WTC11 (cell line): ENCODE measurements at regions not wholly inside any gene's neighbourhood (a gene's known extent, or its start where the extent isn't known, plus 50 kb on each side); places are given as distances from the start of the nearest gene placed in this dataset.
"Not testable (repeated sequence)": the region's sequence is repeated elsewhere in the genome, so short reads cannot be mapped to it uniquely, and the experiment has no call there.

Experiments used
- ATAC-seq: fragments of 200-7000 bp; cut with Tn5 transposase; 2 replicates; pipeline ENCODE4 v1.10.0; 2021; ENCODE audit warnings: mild to moderate bottlenecking, moderate library complexity
- CTCF ChIA-PET: fragments of 300-600 bp; sonication (Branson Sonifier 250); formaldehyde crosslinking; loops from one replicate; lab custom pipeline; 2021; ENCODE audit warnings: antibody characterized with exemption; lab: Charles Lee
- POLR2A ChIA-PET: fragments of 350-600 bp; sonication (Branson Sonifier 250); formaldehyde crosslinking; loops from one replicate; lab custom pipeline; 2021; ENCODE audit warnings: antibody characterized with exemption; lab: Charles Lee
- DNase-seq: peaks from one replicate; pipeline ENCODE4 v3.0.0; 2021; ENCODE audit warnings: low spot score
- H3K27ac Mint-ChIP-seq: 2 replicates; pipeline ENCODE4 v1.8.0; 2021; ENCODE audit warnings: mixed read lengths
- H3K27me3 Mint-ChIP-seq: 2 replicates; pipeline ENCODE4 v1.8.0; 2021; ENCODE audit warnings: low read depth, mild to moderate bottlenecking, moderate library complexity, mixed read lengths
- H3K36me3 Mint-ChIP-seq: 2 replicates; pipeline ENCODE4 v1.8.0; 2021; ENCODE audit warnings: mixed read lengths
- H3K4me1 Mint-ChIP-seq: 2 replicates; pipeline ENCODE4 v1.8.0; 2022; ENCODE audit warnings: mixed read lengths
- H3K4me3 Mint-ChIP-seq: 2 replicates; pipeline ENCODE4 v1.8.0; 2021; ENCODE audit warnings: mild to moderate bottlenecking, moderate library complexity, mixed read lengths
- H3K9me3 Mint-ChIP-seq: 2 replicates; pipeline ENCODE4 v1.8.0; 2021; ENCODE audit warnings: mixed read lengths
- TF ChIP-seq, protein P1 (sequence below): fragments of 200-600 bp; IDR thresholded peaks from 2 replicates; pipeline ENCODE4 v1.8.0; 2022; ENCODE audit warnings: antibody characterized with exemption

DNA sequence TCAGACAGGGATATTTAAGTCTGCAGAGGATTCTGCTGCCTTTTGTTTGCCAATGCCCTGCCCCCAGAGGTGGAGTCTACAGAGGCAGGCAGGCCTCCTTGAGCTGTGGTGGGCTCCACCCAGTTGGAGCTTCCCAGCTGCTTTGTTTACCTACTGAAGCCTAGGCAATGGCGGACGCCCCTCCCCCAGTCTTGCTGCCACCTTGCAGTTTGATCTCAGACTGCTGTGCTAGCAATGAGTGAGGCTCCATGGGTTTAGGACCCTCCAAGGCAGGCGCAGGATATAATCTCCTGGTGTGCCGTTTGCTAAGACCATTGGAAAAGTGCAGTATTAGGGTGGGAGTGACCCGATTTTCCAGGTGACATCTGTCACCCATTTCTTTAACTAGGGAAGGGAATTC lies 132.7 kb downstream of the UNC93B1 start:
- POLR2A ChIA-PET, H3K4me3 Mint-ChIP-seq, ATAC-seq, CTCF ChIA-PET, H3K27ac Mint-ChIP-seq, DNase-seq: not testable (repeated sequence)
- H3K27me3 Mint-ChIP-seq, result peaks cover 32% of the 10 kb centered on the region
- peaks cover 38% of the 10 kb centered on the region for H3K4me1 Mint-ChIP-seq
- peaks cover 26% of the 10 kb centered on the region for H3K9me3 Mint-ChIP-seq
- H3K36me3 Mint-ChIP-seq, result peaks cover 40% of the 10 kb centered on the region

DNA sequence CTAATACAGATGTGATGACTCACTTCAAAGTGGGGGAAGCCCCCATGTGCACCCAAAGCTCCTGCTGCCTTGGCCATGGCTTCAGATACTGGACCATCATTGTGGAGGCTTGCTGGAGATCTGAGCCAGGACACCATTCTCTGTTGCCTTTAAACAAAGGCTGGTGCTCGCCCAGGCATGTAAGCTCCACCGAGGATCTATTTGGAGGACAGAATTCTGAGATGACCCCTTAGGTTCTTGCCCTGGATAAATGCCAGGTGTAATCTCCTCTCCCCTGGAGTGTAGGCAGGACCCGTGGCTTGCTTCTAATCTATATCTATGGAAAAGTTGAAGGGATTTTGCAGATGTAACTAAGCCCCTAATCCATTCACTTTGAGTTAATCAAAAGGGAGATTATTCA lies 141.0 kb downstream of the UNC93B1 start:
- POLR2A ChIA-PET, result not testable (repeated sequence)

DNA sequence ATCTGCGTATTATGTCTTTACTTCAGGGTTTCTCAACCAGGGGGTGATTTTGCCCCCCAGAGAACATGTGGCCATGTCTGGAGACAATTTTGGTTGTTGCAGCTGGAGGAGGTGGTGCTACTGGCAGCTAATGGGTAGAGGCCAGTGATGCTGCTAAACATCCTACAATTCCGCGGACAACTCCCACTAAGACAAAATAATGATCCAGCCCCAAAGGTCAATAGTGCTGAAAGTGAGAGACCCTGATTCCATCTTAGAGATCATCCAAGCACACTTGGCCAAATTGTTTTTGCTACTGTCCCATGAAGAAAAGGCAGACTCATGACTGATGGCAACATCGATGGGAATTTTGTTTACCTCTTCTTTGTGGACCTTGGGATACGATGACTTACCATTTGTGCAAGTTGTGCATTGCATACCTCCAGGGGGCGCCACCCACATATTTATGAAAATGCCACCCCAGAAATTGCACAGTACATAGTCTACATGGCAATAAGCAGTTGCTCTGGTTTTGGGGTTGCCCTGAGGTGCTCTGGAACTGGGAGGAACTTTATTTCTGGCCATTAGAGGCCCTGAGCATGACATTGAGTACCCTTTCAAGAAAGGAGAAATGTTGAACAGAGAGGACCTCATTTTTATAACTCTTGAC lies 144.3 kb downstream of the UNC93B1 start:
- H3K4me3 Mint-ChIP-seq, H3K4me1 Mint-ChIP-seq, H3K27me3 Mint-ChIP-seq, POLR2A ChIA-PET, ATAC-seq: not testable (repeated sequence)
- TF ChIP-seq, protein P1, sequence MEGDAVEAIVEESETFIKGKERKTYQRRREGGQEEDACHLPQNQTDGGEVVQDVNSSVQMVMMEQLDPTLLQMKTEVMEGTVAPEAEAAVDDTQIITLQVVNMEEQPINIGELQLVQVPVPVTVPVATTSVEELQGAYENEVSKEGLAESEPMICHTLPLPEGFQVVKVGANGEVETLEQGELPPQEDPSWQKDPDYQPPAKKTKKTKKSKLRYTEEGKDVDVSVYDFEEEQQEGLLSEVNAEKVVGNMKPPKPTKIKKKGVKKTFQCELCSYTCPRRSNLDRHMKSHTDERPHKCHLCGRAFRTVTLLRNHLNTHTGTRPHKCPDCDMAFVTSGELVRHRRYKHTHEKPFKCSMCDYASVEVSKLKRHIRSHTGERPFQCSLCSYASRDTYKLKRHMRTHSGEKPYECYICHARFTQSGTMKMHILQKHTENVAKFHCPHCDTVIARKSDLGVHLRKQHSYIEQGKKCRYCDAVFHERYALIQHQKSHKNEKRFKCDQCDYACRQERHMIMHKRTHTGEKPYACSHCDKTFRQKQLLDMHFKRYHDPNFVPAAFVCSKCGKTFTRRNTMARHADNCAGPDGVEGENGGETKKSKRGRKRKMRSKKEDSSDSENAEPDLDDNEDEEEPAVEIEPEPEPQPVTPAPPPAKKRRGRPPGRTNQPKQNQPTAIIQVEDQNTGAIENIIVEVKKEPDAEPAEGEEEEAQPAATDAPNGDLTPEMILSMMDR, result peak; percentile 56; the same call in 1 of the 2 replicates
- DNase-seq, result peak; percentile 46
- Mint-ChIP-seq H3K27ac (peak overlapping the region; percentile 55; the same call in 1 of the 2 replicates), H3K36me3 (peaks cover 28% of the 10 kb centered on the region), H3K9me3 (peaks cover 29% of the 10 kb centered on the region)
- CTCF ChIA-PET, result interaction anchor here (1.0 kb wide), 1 partner anchor 96 kb away, joined by 4 read pairs; no protein-coding TSS in a partner anchor

More for the DNA sequence above, 141.0 kb downstream of the UNC93B1 start:
- CTCF ChIA-PET, result interaction anchor here (1.4 kb wide), 1 partner anchor 93 kb away, joined by 4 read pairs; no protein-coding TSS in a partner anchor
- H3K27ac Mint-ChIP-seq, H3K4me3 Mint-ChIP-seq, H3K9me3 Mint-ChIP-seq, DNase-seq, H3K36me3 Mint-ChIP-seq, H3K27me3 Mint-ChIP-seq, ATAC-seq: not testable (repeated sequence)
- H3K4me1 Mint-ChIP-seq, result peaks cover 16% of the 10 kb centered on the region

DNA sequence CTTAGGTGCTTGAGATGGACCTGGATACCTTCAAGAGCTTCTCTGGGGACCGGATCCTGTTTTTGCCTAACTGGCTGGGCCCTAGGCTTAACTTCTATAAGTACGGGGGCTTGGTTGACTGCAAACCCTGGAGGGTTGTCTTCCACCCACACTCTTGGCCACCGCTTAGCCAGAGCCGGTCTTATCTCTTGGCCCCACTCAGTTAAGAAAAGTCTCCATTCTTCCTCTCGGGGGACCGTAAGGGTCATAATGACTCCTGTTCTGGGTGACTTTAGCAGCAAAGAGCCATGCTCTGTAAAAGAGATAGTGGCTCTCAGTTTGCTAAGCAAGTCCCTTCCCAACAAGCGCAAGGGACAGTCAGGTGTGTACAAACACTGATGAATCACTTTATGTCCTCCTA lies 153.2 kb downstream of the UNC93B1 start:
- ATAC-seq, CTCF ChIA-PET, POLR2A ChIA-PET, DNase-seq, H3K4me3 Mint-ChIP-seq, H3K27me3 Mint-ChIP-seq, H3K27ac Mint-ChIP-seq: not testable (repeated sequence)
- Mint-ChIP-seq H3K4me1 (peaks cover 19% of the 10 kb centered on the region), H3K9me3 (peaks cover 23% of the 10 kb centered on the region), H3K36me3 (peaks cover 19% of the 10 kb centered on the region)

DNA sequence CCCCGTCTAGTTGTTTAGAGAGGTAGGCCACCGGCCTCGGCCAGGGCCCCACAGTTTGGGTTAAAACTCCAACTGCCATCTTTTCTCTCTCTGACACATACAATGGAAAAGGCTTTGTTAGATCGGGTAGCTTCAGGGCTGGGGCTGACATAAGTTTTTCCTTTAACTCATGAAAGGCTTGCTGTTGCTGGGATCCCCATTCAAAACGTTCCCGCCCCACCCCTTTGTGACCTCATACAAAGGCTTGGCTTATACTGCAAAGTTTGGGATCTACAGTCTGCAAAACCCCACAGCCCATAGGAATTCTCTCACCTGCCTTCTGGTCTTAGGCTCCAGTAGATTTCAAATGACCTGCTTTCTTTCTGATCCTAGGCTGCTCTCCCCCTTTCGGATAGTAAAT lies 154.1 kb downstream of the UNC93B1 start:
- DNase-seq, CTCF ChIA-PET, H3K27me3 Mint-ChIP-seq, H3K4me3 Mint-ChIP-seq, H3K36me3 Mint-ChIP-seq, ATAC-seq, POLR2A ChIA-PET, H3K27ac Mint-ChIP-seq: not testable (repeated sequence)
- Mint-ChIP-seq H3K4me1 (peaks cover 23% of the 10 kb centered on the region), H3K9me3 (peaks cover 13% of the 10 kb centered on the region)

DNA sequence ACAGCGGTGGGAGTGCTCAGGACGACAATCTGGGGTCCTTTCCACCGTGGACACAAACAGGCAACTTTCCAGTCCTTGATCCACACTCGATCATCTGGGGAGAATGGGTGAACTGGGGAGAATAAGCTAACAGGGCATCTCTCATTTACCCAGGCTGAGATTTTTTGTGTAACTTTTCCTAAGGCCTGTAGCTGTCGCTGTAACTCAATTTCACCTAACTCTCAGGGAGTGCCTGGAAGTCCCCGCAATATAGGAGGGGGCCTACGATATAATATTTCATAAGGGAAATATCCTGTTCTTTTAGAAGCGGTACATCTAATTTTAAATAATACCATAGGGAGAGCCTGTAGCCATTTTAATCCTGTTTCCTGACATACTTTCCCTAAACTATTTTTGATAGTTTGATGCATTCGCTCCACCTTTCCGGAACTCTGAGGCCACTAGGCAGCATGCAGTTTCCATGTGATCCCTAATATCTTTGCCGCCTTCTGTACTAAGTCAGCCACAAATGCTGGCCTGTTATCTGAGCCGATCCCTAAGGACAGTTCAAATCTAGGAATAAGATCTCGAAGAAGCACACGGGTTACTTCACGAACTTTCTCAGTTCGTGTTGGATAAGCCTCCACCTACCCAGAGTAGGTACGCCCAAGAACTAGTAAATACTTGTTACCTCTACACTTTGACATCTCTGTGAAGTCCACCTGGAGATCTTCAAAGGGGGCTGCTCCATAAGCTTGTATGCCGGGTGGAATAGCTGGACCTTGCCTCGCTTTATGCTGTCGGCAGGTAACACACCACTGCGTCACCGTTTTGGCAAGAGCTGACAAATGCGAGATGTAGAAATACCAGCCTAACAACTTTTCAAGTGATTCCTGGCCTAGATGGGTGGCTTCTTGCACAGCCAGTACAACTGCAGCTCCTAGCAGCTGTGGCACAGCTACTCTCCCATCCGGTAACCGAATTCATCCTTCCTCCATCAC lies 155.7 kb downstream of the UNC93B1 start:
- TF ChIP-seq, protein P1, result 0 out of 2 replicates have a peak, but pooled peaks have one; percentile 16
- TF ChIP-seq, all 79 proteins: peak for 1; not testable (repeated sequence) for 78
- DNase-seq, H3K27me3 Mint-ChIP-seq, H3K36me3 Mint-ChIP-seq, H3K9me3 Mint-ChIP-seq, H3K27ac Mint-ChIP-seq, H3K4me3 Mint-ChIP-seq, POLR2A ChIA-PET, ATAC-seq: not testable (repeated sequence)
- peaks cover 35% of the 10 kb centered on the region for H3K4me1 Mint-ChIP-seq
- CTCF ChIA-PET, result interaction anchor here (0.8 to 2.6 kb wide), 7 partner anchors 23 to 148 kb away, joined by 3 to 12 read pairs (median 3); no protein-coding TSS in a partner anchor

DNA sequence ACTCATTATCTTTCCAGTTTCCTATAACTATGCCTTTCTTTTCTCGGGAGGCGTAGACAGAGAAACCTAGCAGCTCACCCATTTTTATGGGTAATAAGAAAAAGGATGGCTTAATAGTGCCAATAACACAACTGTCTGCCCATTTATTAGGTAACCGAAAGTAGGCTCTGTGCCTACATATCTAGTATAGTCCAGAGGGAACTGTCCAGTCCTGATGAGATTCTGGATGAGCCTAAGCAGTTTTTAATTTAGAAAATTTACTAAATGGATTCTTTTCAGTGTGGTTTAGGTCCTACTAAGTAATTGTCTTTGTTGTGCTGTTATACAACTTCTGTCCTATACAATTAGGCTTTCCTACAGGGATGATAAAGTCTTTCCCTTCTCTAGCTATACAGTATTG lies 157.6 kb downstream of the UNC93B1 start:
- H3K4me1 Mint-ChIP-seq, result peaks cover 51% of the 10 kb centered on the region
- H3K4me3 Mint-ChIP-seq, H3K27ac Mint-ChIP-seq, DNase-seq, H3K9me3 Mint-ChIP-seq, ATAC-seq, H3K36me3 Mint-ChIP-seq, POLR2A ChIA-PET, H3K27me3 Mint-ChIP-seq: not testable (repeated sequence)
- CTCF ChIA-PET, result interaction anchor here (2.6 kb wide), 1 partner anchor 109 kb away, joined by 12 read pairs; no protein-coding TSS in a partner anchor

DNA sequence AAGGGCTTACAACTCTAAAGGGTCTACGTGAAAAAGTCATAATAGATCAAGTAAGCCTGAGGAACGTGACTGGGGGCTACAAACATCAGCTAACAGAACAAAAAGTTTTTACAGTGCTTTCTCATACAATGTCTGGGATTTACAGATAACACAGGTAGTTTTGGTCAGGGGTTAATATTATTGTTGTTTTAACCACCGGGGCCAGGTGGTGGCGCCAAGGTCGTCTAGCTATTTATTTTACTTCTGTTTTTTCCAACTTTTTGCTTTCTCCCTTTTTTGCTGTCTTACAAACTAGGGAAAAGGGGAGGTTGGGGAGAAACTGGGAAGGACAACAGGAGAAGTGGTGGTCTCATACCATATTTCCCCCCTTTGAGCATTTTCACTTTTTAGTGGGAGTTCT lies 158.6 kb downstream of the UNC93B1 start:
- not testable (repeated sequence) for H3K4me3 Mint-ChIP-seq

DNA sequence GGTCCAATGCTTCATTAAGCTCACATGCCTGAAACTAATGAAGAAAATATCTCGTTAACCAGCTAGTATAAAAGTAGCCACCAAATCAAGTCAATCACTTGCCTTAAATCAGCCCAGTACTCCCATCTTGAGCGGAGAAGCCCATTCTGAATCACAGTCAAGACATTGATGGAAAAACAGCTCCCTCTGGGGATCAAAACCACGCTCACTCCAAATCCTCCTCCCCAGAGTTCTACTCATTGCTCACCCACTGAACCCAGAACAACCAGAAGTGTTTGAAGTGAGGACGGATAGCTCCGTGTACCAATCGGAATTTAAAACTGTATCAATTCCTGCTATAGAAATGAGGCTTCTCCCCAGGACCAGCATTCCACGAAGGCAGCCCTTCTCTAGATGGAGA lies 163.3 kb downstream of the UNC93B1 start:
- H3K4me3 Mint-ChIP-seq, POLR2A ChIA-PET: not testable (repeated sequence)
- CTCF ChIA-PET, result interaction anchor here (1.2 to 1.7 kb wide), 2 partner anchors 34 to 115 kb away, joined by 4 to 6 read pairs; no protein-coding TSS in a partner anchor

More for the DNA sequence above, 158.6 kb downstream of the UNC93B1 start:
- ATAC-seq, H3K9me3 Mint-ChIP-seq, H3K36me3 Mint-ChIP-seq, DNase-seq, POLR2A ChIA-PET, H3K27me3 Mint-ChIP-seq, H3K27ac Mint-ChIP-seq: not testable (repeated sequence)
- CTCF ChIA-PET, result interaction anchor here (0.7 to 1.3 kb wide), 3 partner anchors 39 to 136 kb away, joined by 3 to 4 read pairs (median 3); no protein-coding TSS in a partner anchor
- H3K4me1 Mint-ChIP-seq, result peaks cover 58% of the 10 kb centered on the region

More for the DNA sequence above, 163.3 kb downstream of the UNC93B1 start:
- H3K9me3 Mint-ChIP-seq, H3K36me3 Mint-ChIP-seq, H3K27ac Mint-ChIP-seq, DNase-seq, ATAC-seq, H3K27me3 Mint-ChIP-seq: not testable (repeated sequence)
- H3K4me1 Mint-ChIP-seq, result peaks cover 46% of the 10 kb centered on the region
